ENCODE measurements at regions not wholly inside any gene's neighbourhood (a gene's known extent, or its start where the extent isn't known, plus 50 kb on each side); places are given as distances from the start of the nearest gene placed in this dataset.

DNA sequence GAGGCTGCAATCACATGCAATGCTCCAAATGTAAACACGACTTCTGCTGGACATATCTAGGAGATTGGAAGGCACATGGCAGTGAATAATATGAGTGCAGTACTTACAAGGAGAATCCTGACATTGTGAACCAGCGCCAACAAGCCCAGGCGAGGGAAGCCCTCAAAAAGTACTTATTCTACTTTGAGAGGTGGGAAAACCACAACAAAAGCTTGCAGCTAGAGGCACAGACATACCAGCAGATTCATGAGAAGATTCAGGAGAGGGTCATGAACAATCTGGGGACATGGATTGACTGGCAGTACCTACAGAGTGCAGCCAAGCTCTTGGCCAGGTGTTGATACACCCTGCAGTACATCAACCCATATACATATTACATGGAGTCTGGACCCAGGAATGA is 475.7 kb upstream of the CDH2 start:
- DNase-seq: no peak

- no peak for DNase-seq
Measured at GRCh38 chr18:28651298-28651697, 474.4 kb upstream of the CDH2 start.

GRCh38 chr18:28650860-28651259 is 473.9 kb upstream of the CDH2 start:
- DNase-seq: no peak

DNA sequence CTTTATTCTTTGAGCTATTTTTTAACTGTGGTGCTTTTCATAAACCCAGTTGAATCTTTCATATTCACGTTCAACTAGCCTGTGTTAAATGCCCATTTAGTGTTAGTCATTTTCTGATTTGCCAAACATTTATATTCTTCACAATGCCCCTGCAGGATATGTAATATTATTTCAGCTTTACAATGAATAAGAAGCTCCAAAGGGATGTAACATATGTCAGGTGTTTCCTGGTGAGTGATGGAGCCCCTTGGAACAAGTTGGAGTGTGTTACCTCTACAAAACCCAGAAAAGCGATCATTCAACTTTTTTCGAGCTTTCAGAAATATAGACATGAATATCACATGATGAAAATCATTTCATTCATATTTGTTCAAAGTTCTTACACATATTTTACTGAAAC is 471.0 kb upstream of the CDH2 start:
- no peak for DNase-seq

DNA sequence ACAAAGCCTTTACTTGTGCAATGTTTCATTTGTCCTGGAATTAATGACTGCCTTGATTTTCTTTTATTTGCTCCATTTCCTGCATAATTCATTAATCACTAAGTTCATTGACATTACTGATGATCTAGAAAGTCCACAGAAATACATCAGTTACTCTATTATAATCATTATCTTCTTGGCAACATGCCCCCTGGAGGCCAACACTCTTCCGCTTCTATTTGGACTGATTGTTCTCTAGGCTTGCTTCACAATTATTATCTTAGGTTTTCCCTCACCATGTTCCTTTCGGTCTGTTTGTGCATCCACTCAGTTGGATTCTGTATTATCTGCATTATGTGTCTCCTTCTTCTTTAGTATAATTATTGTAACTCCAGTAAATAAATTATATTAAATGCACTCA is 461.0 kb upstream of the CDH2 start:
- DNase-seq: no peak

DNA sequence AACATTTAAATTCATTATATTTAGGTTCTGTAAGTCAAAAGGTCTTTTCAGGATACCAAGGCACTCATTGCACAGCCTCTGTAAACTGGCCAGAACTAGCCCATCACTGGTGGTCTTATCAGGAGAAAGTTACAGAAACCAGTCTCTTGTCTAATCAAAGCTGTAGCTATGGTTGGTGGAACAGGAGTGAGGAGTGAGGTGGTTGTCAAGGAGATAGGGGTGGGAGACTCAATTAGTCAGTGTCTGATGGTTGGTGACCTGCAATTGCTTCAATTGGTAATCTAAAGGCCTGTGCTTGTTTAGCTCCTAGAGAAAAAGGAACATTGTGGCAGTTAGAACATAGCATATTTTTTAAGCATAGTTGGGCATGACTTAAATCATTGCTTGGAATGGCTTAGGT is 458.6 kb upstream of the CDH2 start:
- DNase-seq: no peak

DNA sequence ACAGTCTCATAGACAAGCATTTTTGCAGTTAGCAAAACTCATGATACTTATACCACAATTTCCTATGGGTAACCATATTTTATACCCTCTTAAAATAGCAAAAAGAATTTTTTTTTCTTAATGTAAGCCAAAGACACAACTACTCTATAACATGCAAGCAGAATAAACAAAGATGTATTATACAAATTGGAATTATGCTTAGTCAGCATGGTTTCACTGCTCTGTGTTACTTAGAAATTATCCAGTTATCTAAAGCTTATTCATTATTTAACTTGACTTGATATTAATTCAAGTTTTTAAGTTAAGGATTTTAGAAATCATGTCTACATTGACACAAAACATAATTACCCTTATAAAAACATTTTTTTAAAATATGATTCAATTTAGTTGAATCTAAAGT is 449.8 kb upstream of the CDH2 start:
- no peak for DNase-seq

- DNase-seq: no peak
Measured at GRCh38 chr18:28607991-28608390, 431.1 kb upstream of the CDH2 start.

GRCh38 chr18:28606686-28607085 is 429.8 kb upstream of the CDH2 start:
- no peak for DNase-seq

DNA sequence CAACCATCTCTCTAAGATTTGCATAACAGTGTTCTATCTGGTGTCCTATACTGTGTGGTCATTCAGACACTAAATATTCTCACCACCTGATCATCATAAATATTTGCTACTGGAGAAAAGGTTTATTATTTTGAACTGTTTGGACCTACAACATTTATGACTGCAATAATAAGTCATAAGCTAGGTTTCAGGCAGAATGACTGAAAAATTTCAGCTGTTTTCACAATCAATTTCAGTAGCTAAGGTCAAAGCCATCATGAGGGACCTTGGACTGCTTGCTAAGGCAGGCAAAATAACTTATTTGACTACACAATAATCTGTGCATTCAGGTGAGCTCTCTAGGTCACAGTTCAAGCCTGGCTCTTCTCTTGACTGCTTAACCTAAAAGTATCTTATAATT is 425.5 kb upstream of the CDH2 start:
- DNase-seq: no peak

DNA sequence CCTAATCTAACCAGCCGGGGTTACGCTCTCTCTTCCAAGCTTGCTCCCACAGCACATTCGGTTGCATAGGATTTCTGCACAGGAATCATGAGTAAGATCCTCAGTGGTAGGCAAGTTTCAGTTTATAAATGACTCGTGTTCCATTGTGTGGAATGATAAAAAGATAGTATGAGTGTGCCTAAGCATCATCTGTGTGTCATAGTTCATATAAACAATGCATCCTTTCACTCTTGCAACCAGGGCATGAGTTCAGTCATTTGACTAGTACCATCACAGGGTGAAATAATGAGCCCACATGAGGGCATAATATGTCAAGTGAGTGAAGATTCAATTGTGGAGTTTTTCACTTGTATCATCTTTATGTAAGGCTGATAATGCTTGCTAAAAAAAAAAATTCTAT is 417.1 kb upstream of the CDH2 start:
- DNase-seq: no peak

GRCh38 chr18:28588884-28589549 is 412.1 kb upstream of the CDH2 start:
- no peak for DNase-seq

DNA sequence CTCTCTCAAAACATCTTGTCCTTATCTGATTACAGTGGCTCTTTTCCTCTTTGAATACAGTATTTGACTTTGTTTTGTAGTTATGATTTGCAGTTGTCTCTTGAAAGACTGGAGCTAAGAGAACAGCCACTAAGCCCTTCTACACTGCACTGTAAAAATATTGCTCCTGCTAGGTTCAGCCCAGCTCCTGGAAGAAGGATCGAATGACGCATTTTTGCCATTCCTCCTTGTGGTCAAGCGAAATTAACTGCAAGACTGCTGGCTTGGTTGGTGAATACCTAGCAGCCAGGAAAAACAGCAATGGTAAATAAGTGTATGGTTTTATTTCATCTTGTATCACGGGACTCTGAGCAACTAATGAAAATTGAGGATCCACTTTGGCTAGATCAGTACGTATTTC is 407.8 kb upstream of the CDH2 start:
- DNase-seq: no peak

GRCh38 chr18:28582724-28583123 is 405.8 kb upstream of the CDH2 start:
- no peak for DNase-seq

- DNase-seq: no peak
Measured at GRCh38 chr18:28581521-28582071, 404.7 kb upstream of the CDH2 start.

DNA sequence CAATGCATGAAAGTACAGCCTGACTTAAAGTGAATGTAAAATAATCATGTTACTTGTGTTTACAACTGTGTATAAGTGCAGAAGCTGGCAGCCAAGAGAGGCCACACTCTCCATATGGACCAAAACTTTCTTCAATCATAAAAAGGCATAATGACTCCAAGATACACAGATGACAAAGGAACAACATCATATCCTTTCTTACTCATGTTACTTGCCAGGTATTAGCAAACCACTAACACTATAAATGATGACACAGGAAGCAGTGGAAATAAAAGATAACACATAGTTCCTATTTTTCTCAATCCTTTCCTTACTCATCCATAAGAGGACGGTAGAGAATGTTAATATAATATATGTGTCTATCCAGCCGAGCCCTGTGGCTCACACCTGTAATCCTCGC is 400.0 kb upstream of the CDH2 start:
- DNase-seq: no peak

GRCh38 chr18:28575123-28575522 is 398.2 kb upstream of the CDH2 start:
- DNase-seq: no peak

DNA sequence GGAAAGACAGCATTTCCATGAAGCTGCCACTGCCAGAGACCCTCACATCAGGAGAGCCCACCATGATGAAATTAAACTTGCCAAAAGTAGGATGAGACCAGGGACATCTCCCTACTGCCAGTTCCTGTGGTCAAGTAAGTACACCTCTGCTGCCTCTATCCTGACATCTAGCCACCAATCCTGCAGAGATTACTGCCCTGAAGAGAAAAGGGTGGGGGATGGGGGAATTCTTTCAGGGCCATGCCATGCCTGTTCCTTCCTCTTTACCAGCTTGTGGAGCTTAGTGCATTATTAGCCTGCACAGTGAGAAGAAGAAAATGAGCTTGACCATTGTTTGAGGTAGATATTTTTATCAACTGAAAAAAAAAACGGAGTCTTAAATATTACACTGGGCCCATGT is 397.2 kb upstream of the CDH2 start:
- DNase-seq: no peak

- DNase-seq: no peak
Measured at GRCh38 chr18:28571929-28572328, 395.0 kb upstream of the CDH2 start.

DNA sequence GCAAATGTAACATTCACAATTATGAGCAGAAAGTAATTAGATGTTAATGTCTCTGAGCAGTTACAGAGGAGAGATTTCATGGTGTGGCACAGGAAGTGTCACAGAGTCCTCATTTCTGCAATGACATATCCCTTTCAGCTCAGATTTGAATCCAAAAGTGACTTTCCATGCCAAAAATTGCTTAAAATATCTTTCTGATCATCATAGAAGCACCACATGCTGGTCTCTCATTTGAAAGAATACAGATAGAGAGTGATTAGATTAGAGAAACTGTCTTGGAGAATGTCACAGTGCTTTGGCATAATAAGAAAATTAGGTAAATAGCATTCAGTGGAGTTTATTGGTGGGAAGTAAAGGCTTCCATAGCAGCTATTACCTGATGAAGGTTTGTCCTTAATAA is 383.4 kb upstream of the CDH2 start:
- DNase-seq: no peak

GRCh38 chr18:28559511-28559910 is 382.6 kb upstream of the CDH2 start:
- DNase-seq: peak in 4 of 51 donors; percentile 2 to 12 (median 3)

- peak in 1 of 51 donors; percentile 23 for DNase-seq
Measured at GRCh38 chr18:28541934-28542333, 365.0 kb upstream of the CDH2 start.

DNA sequence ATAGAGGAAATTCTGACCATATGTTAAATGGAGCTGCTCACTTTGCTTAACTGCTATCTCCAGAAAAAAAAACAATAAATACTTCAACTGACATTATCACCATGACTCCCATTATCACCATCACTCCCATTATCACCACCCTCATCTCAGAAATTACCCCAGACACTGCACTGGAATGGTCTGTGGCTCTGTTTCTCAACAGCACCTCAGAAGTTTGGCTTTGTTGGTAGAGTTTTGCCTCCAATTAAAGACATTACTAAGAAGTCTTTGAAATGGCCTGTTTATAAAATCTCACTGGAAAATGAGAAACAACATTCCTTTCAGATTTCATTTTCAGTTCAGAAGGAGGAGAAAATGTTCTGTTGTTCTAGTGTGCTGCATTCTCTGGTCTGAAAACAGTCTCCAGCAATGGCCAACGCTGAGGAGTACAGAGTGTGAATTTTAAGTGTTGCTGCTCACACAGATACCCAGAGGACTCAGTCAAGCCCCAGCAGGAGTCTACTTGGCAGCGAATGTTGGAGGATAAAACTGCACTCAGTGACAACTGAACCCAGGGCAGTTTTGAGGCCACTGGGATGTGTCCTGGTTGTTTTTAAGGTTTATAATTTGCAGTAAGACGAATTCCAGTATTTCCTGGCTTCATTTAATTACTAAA is 364.5 kb upstream of the CDH2 start:
- DNase-seq: peak in 30 of 51 donors; percentile 1 to 66 (median 13)
